G401.6 (cell line): ENCODE measurements at regions not wholly inside any gene's neighbourhood (a gene's known extent, or its start where the extent isn't known, plus 50 kb on each side); places are given as distances from the start of the nearest gene placed in this dataset.
"Not testable (repeated sequence)": the region's sequence is repeated elsewhere in the genome, so short reads cannot be mapped to it uniquely, and the experiment has no call there.

Experiments
- FAIRE-seq: peaks from 2 replicates; lab custom pipeline; 2012; peaks lifted over from hg19 to GRCh38; lab: Jason Lieb, UNC

GRCh38 chr9:75544815-75545214, 345.7 kb upstream of the PCSK5 start:
- no peak for FAIRE-seq

- FAIRE-seq, result no peak
Observed at GRCh38 chr9:75545287-75545686, 345.2 kb upstream of the PCSK5 start.

GRCh38 chr9:75548871-75549270, 341.6 kb upstream of the PCSK5 start:
- no peak for FAIRE-seq

- no peak for FAIRE-seq
Observed at GRCh38 chr9:75551861-75552260, 338.6 kb upstream of the PCSK5 start.

GRCh38 chr9:75552941-75553340, 337.5 kb upstream of the PCSK5 start:
- FAIRE-seq, result no peak

GRCh38 chr9:75566813-75567212, 323.7 kb upstream of the PCSK5 start:
- not testable (repeated sequence) for FAIRE-seq

GRCh38 chr9:75570538-75570937, 319.9 kb upstream of the PCSK5 start:
- FAIRE-seq, result no peak

GRCh38 chr9:75574569-75574968, 315.9 kb upstream of the PCSK5 start:
- FAIRE-seq, result no peak

- FAIRE-seq, result no peak
Observed at GRCh38 chr9:75582870-75583269, 307.6 kb upstream of the PCSK5 start.

- FAIRE-seq, result no peak
Observed at GRCh38 chr9:75588808-75589207, 301.7 kb upstream of the PCSK5 start.

- no peak for FAIRE-seq
Observed at GRCh38 chr9:75589497-75589896, 301.0 kb upstream of the PCSK5 start.

GRCh38 chr9:75591972-75592371, 298.5 kb upstream of the PCSK5 start:
- no peak for FAIRE-seq

GRCh38 chr9:75592586-75592985, 297.9 kb upstream of the PCSK5 start:
- no peak for FAIRE-seq

GRCh38 chr9:75593920-75594319, 296.6 kb upstream of the PCSK5 start:
- no peak for FAIRE-seq

GRCh38 chr9:75599126-75599525, 291.3 kb upstream of the PCSK5 start:
- FAIRE-seq, result no peak

GRCh38 chr9:75601280-75601679, 289.2 kb upstream of the PCSK5 start:
- FAIRE-seq, result no peak

- FAIRE-seq, result no peak
Observed at GRCh38 chr9:75602060-75602459, 288.4 kb upstream of the PCSK5 start.

GRCh38 chr9:75604661-75605060, 285.8 kb upstream of the PCSK5 start:
- no peak for FAIRE-seq

GRCh38 chr9:75607521-75607920, 283.0 kb upstream of the PCSK5 start:
- no peak for FAIRE-seq

- no peak for FAIRE-seq
Observed at GRCh38 chr9:75609401-75609800, 281.1 kb upstream of the PCSK5 start.

GRCh38 chr9:75610246-75610645, 280.2 kb upstream of the PCSK5 start:
- FAIRE-seq, result no peak

- no peak for FAIRE-seq
Observed at GRCh38 chr9:75612205-75612604, 278.3 kb upstream of the PCSK5 start.

- FAIRE-seq, result no peak
Observed at GRCh38 chr9:75612754-75613153, 277.7 kb upstream of the PCSK5 start.

GRCh38 chr9:75615284-75615683, 275.2 kb upstream of the PCSK5 start:
- FAIRE-seq, result no peak

- FAIRE-seq, result no peak
Observed at GRCh38 chr9:75616052-75616451, 274.4 kb upstream of the PCSK5 start.
